PC-9 (cell line): ENCODE measurements at regions not wholly inside any gene's neighbourhood (a gene's known extent, or its start where the extent isn't known, plus 50 kb on each side); places are given as distances from the start of the nearest gene placed in this dataset.

Experiments
- BruUV-seq: library from RNA; stranded (reverse); fragments of 400-500 nt; replicated peaks from 2 replicates; lab custom pipeline; 2021; lab: Mats Ljungman, UMichigan
- CTCF ChIA-PET: fragments of 300-600 bp; sonication (Branson Sonifier 250); formaldehyde crosslinking; loops from one replicate; lab custom pipeline; 2022; ENCODE audit warnings: antibody characterized with exemption; lab: Charles Lee
- POLR2A ChIA-PET: fragments of 300-600 bp; sonication (Branson Sonifier 250); formaldehyde crosslinking; loops from one replicate; lab custom pipeline; 2022; ENCODE audit warnings: antibody characterized with exemption; ENCODE audit not compliant: unreplicated experiment; lab: Charles Lee
- DNase-seq, 2 experiments: peaks; one replicate each; pipeline versions ENCODE4 v3.0.0 to v3.0.0-alpha.2; 2015 to 2022; ENCODE audit warnings: mixed read lengths in 1 of 2
- H2AFZ ChIP-seq: fragments of 200-600 bp; sonication (generic); 2 replicates; pipeline ENCODE4 v1.8.1; 2017; ENCODE audit warnings: antibody characterized with exemption
- H3F3A ChIP-seq: fragments of 200-600 bp; sonication (generic); 2 replicates; pipeline ENCODE4 v1.8.1; 2017; ENCODE audit warnings: antibody characterized with exemption, mild to moderate bottlenecking, low read depth; ENCODE audit not compliant: insufficient read depth
- H3K27ac ChIP-seq: fragments of 200-600 bp; sonication (generic); 2 replicates; pipeline ENCODE4 v1.6.1; 2016; ENCODE audit warnings: mixed run types
- H3K27me3 ChIP-seq: fragments of 200-600 bp; sonication (generic); 2 replicates; pipeline ENCODE4 v1.6.1; 2016; ENCODE audit warnings: low read depth, mixed run types; ENCODE audit not compliant: insufficient read depth
- H3K36me3 ChIP-seq: fragments of 200-600 bp; sonication (generic); 2 replicates; pipeline ENCODE4 v1.6.1; 2016; ENCODE audit warnings: low read depth, mixed run types
- H3K4me1 ChIP-seq: fragments of 200-600 bp; sonication (generic); replicated peaks from 2 replicates; pipeline ENCODE4 v1.6.1; 2016; ENCODE audit warnings: mixed run types; ENCODE audit not compliant: insufficient read depth
- H3K4me2 ChIP-seq: fragments of 200-600 bp; sonication (generic); 2 replicates; pipeline ENCODE4 v1.6.1; 2017; ENCODE audit warnings: mixed run types
- H3K4me3 ChIP-seq: fragments of 200-600 bp; sonication (generic); 2 replicates; pipeline ENCODE4 v1.6.1; 2016; ENCODE audit warnings: mixed run types
- H3K79me2 ChIP-seq: fragments of 200-600 bp; sonication (generic); 2 replicates; pipeline ENCODE4 v1.6.1; 2017; ENCODE audit warnings: low read depth, mixed run types
- H3K9me2 ChIP-seq: fragments of 200-600 bp; sonication (generic); 2 replicates; pipeline ENCODE4 v1.8.1; 2017; ENCODE audit warnings: mild to moderate bottlenecking; ENCODE audit not compliant: insufficient read depth
- H3K9me3 ChIP-seq: fragments of 200-600 bp; sonication (generic); 2 replicates; pipeline ENCODE4 v1.8.1; 2016; ENCODE audit warnings: low read depth; ENCODE audit not compliant: insufficient read depth
- H4K20me1 ChIP-seq: fragments of 200-600 bp; sonication (generic); 2 replicates; pipeline ENCODE4 v1.8.1; 2017; ENCODE audit not compliant: insufficient read depth
- CTCF ChIP-seq: fragments of 200-600 bp; sonication (generic); conservative IDR thresholded peaks from 2 replicates; pipeline ENCODE4 v1.6.1; 2017; ENCODE audit warnings: mixed run types, antibody characterized with exemption, mild to moderate bottlenecking, moderate library complexity
- EZH2 ChIP-seq: fragments of 200-600 bp; sonication (generic); IDR thresholded peaks from 2 replicates; pipeline ENCODE4 v1.8.0; 2017; ENCODE audit warnings: antibody characterized with exemption, low read depth
- intact Hi-C: fragments of 100-400 bp; cut with micrococcal nuclease; formaldehyde crosslinking; loops from one replicate; pipeline ENCODE4 v1.10.0; 2022; ENCODE audit not compliant: unreplicated experiment

DNA sequence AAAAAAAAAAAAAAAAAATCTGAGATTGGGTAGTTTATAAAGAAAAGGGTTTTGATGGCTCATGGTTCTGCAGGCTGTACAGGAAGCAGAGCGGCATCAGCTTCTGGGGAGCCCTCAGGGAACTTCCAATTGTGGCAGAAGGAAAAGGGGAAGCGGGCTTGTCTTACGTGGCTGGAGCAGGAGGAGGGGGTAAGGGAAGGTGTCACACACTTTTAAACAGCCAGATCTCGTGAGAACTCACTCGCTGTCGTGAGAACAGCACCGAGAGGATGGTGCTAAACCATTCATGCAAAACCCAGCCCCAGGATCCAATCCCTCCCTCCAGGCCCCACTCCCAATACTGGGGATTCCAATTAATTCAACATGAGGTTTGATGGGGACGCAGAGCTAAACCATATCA, 806.2 kb downstream of the TBC1D22A start:
- Histone ChIP-seq H3F3A (no peaks in the 10 kb centered on the region), H3K4me2 (no peak overlapping the region), H3K79me2 (no peaks in the 10 kb centered on the region), H2AFZ (no peak overlapping the region), H3K9me3 (0 out of 2 replicates have a peak, but pooled peaks cover 2% of the 10 kb centered on the region), H3K36me3 (no peaks in the 10 kb centered on the region), H3K9me2 (no peaks in the 10 kb centered on the region), H4K20me1 (no peaks in the 10 kb centered on the region), H3K27me3 (peaks cover 95% of the 10 kb centered on the region), H3K4me3 (no peak overlapping the region), H3K27ac (no peak overlapping the region), H3K4me1 (no peaks in the 10 kb centered on the region)
- intact Hi-C loops, result no loop called here
- ChIA-PET CTCF (no interaction called here), POLR2A (no interaction called here)
- BruUV-seq, result no TSS peak
- TF ChIP-seq EZH2 (no peak), CTCF (no peak)
- DNase-seq, result no peak

DNA sequence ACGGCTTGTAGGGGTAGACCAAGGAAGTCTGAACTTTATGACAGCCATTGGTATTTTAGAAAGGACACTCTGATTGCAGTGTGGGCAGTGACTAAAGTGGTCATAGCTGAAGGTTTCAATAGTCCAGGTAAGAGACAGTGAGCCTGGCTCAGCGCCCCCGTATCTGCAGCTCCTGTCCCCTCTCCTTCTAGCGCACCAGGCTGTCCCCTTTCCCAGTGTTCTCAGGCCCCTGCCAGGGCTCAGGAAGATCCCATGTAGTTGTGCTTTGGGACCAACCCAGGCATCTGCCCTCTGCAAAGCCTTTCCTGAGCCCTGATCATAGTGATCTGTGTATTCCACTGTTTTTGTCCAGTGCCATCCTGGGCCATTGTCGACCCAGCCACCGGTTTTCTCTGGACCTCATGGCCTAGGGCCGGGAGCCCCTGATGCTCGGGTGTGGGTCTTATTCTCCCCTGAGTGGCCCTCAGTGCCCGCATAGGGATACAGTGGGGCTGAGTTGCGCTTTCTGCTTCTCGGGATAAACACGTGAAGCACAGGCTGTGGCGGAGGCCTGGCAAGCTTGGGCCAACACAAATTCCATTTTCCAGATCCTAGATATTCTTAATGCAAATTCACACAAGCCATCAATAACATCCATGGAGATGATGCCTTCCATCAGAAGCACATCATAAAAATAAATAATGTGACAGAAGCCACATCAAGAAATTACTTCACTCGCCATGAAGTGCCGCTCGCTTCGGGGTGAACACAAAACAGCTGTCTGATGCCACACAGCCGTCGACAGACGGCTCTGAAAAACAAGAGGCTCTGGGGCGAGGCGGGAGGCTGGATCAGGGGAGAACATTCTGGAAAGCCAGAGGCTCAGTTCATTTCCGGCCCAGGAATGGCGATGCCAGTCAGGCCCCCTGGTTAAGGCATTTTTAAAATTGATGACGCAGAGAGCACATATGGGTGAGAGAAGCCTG, 805.0 kb downstream of the TBC1D22A start:
- no peak for DNase-seq
- H3K4me3 ChIP-seq, result no peak overlapping the region
- H3K27me3 ChIP-seq, result peaks cover 96% of the 10 kb centered on the region
- no peaks in the 10 kb centered on the region for H3K36me3 ChIP-seq
- ChIA-PET POLR2A (no interaction called here), CTCF (no interaction called here)
- H3F3A ChIP-seq, result no peaks in the 10 kb centered on the region
- H2AFZ ChIP-seq, result no peak overlapping the region
- no peaks in the 10 kb centered on the region for H3K79me2 ChIP-seq
- H3K9me3 ChIP-seq, result 0 out of 2 replicates have a peak, but pooled peaks cover 2% of the 10 kb centered on the region
- intact Hi-C loops, result no loop called here
- H3K27ac ChIP-seq, result no peak overlapping the region
- TF ChIP-seq EZH2 (no peak), CTCF (no peak)
- H3K9me2 ChIP-seq, result no peaks in the 10 kb centered on the region
- no peak overlapping the region for H3K4me2 ChIP-seq
- no TSS peak for BruUV-seq
- no peaks in the 10 kb centered on the region for H4K20me1 ChIP-seq
- no peaks in the 10 kb centered on the region for H3K4me1 ChIP-seq

DNA sequence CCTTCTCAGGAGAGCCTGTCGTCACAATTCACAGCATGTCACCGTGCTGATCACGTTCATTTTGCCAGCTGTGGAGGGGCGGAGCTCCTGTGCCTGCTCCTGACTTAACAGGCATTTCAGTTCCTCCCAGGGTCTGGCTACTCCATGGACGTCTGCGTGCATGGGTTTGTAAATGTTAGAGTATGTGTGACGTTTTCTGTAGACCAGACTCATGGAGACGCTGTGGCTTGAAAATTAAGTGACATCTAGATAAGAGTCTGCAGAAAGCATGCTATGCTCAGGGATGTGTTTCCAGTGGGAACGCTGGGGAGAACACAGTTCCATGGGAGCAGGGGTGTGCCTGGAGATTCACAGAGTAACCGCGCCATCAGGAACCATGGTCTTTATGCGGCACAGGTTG, 804.0 kb downstream of the TBC1D22A start:
- no peak for DNase-seq
- Histone ChIP-seq H3K27ac (no peak overlapping the region), H3K9me2 (no peaks in the 10 kb centered on the region), H3K4me3 (no peak overlapping the region), H2AFZ (no peak overlapping the region), H3K27me3 (peaks cover 96% of the 10 kb centered on the region), H3K79me2 (no peaks in the 10 kb centered on the region), H3F3A (no peaks in the 10 kb centered on the region), H3K9me3 (0 out of 2 replicates have a peak, but pooled peaks cover 2% of the 10 kb centered on the region), H4K20me1 (no peaks in the 10 kb centered on the region), H3K4me1 (no peaks in the 10 kb centered on the region), H3K4me2 (no peak overlapping the region), H3K36me3 (no peaks in the 10 kb centered on the region)
- no TSS peak for BruUV-seq
- TF ChIP-seq EZH2 (no peak), CTCF (no peak)
- intact Hi-C loops, result no loop called here
- POLR2A ChIA-PET, result no interaction called here
- CTCF ChIA-PET, result no interaction called here
